OCI-M2 (cell line): ENCODE measurements at regions not wholly inside any gene's neighbourhood (a gene's known extent, or its start where the extent isn't known, plus 50 kb on each side); places are given as distances from the start of the nearest gene placed in this dataset.
"Not testable (repeated sequence)": the region's sequence is repeated elsewhere in the genome, so short reads cannot be mapped to it uniquely, and the experiment has no call there.

ENCODE experiments used
- DNase-seq: peaks from one replicate; lab custom pipeline; 2025; ENCODE audit not compliant: unreplicated experiment; lab: John Stamatoyannopoulos, UW

DNA sequence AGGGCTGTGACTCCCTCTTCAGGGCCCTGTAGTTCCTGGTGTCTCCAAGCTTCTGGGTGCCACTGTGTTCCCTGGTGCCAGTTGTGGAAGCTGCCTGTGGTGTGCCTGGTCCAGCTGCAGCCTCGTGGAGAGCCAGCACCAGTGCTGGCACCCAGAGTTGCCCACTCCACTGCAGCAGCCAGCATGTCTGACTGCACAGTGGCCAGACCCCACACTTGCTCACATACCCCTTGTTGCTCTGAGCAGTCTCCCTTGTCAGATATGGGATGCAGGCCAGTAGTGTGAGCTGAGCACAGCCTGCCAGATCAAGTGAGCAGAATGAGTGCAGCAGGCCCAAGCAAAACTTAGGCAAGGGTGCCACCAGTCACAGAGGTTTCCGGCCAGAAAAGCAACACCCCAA lies 108.6 kb downstream of the ZMAT1 start:
- no peak for DNase-seq

GRCh38 chrX:101817739-101818138 lies 114.1 kb downstream of the ZMAT1 start:
- DNase-seq: not testable (repeated sequence)

DNA sequence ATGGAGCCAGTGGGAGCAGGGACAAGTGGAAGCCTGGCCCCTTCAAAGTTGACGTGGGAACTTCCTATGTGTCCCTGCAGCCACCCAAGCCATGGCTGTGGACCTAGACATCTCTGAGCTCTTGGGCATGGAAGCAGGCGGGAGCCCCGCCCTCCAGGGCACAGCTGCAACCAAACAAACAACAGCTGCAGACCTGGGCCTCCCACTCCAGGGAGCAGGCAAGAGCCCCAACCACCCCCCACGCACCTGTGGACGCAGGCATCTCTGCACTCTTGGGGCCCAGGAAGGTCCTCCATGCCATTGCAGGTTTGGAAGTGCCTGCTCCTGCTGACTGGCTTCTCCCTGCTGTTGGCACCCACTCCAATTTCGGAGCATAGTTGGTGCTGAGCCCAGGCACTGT lies 118.6 kb downstream of the ZMAT1 start:
- DNase-seq: no peak

DNA sequence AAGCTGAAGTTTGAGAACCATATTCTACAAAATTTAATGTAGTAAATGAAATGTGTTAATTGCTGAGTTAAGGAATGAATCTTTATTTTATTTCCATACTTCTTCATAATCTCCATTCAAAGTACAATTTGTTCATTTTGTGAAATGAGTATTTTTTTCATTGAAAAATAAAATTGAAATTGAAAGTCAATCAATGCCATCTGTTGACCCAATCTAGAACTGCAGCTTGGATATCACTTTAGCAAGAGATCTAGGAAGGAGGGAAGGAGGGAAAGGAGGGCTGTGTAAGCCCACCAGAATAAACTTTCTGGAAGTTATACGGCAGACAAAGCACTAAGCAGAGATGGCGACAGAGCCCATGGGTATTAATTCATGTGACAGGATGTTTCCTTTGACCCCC lies 128.4 kb downstream of the ZMAT1 start:
- no peak for DNase-seq

DNA sequence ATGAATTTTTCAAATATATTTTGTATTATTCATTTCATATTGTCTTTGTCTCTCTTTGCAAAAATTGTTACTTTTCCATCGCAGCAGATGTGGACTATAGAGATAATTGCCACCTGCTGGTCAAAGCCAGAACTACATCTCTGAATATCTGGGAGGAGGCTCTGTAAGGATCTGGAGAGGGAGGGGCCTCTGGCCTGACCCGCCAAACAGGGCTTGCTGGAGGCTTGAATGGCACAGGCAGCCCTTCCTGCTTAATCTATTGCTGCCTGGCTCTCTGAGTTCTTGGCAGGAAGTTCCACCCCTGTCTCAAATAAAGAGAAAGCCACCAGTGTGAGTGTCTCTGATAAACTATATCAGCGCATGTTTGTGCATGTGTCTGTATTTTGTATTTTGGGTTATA lies 132.4 kb downstream of the ZMAT1 start:
- DNase-seq: peak; percentile 16

DNA sequence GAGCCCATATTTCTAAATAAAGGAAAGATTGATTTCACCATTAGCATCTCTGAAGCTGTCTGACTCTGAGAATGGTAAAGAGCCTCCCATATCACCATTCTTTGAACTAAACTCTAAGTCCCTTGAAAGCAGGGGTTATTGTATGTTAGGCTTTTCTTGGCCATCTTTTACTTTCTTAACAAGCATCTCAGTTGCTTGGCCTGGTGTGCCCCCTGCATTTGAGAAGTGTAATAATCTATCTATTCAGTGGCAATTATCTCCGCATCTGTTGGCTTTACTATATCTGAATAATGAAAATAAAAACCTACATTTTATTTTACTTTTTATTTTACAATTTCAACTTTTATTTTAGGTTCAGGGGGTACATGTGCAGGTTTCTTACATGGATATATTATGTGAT lies 128.3 kb upstream of the ARMCX2 start:
- DNase-seq: no peak

DNA sequence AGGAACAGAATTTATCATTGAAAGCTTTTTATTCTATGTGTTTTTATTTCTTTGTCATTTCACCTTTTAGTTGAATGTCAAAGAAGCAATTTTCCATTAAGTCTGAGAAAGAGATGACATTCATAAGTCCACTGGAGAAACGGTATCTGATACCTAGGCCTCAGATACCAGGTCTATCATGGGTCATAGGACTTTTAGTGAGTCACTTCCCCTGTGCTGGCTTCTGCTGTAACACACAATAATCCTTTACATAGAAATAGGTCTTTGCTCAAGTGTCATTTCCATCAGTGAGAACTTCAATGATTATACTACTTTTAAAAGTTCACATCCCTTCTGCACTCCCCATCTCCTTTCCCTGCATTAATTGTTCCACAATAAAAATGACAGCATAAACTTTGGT lies 125.5 kb upstream of the ARMCX2 start:
- no peak for DNase-seq

DNA sequence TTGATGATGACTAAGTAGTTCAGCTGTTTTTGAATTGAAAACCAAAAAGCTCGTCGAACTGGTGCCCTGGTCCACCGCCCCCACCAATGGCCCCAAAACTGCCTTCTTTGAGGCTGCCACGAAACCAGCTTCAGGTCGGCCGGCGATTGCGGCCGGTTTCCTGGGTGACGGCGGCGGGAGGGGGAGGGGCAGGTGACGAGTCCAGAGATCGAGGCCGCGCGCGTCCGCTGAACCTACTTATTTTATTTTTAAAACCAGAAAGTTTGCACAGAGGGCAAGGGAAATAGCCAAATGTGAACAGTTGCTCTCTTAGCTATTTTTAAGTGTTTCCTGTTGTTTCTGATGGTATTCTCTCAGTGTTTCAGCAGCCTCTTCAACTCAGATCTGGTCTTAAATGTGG lies 120.8 kb upstream of the ARMCX2 start:
- not testable (repeated sequence) for DNase-seq

GRCh38 chrX:101774340-101774739 lies 114.7 kb upstream of the ARMCX2 start:
- DNase-seq: no peak

- no peak for DNase-seq
Observed at GRCh38 chrX:101764538-101764937, 104.9 kb upstream of the ARMCX2 start.

- no peak for DNase-seq
Observed at GRCh38 chrX:101759000-101759399, 99.3 kb upstream of the ARMCX2 start.

DNA sequence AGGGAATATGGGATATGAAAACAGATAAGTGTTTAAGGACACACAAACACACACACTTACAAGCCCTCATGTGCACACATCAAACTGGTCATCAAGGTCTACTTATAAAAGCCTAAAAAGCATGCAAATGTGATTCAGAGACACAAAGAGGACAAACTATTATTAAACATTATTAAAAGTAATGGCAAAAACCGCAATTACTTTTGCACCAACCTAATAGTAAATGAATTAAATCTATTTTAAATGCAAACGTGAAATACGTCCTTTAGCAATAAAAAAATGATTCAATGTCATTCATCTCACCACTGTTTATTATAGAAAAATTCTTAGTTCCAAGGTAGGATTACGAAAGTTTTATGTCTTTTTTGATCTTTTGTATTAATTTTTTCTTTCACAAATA lies 91.1 kb upstream of the ARMCX2 start:
- DNase-seq: no peak

GRCh38 chrX:101749436-101749835 lies 89.8 kb upstream of the ARMCX2 start:
- DNase-seq: no peak

- DNase-seq: no peak
Observed at GRCh38 chrX:101745046-101745445, 85.4 kb upstream of the ARMCX2 start.

DNA sequence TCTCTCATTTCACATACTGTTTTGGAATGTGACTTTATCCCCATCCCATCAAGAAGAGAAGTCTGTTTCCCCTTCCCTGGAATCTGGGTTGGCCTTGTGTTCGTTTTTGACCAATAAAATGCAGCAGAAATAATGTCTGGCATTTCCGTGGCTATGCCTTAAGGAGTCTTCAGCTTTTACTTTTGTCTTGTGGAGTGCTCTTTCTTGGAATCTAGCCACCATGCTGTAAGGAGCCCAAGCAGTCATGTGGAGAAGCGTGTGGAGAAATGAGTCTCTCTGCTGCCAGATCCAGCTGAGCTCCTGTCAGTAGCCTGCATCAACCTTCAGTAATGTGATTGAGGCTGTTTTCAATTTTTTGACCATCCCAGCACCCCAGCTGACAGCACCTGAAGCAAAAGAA lies 84.4 kb upstream of the ARMCX2 start:
- no peak for DNase-seq

GRCh38 chrX:101740642-101741041 lies 81.0 kb upstream of the ARMCX2 start:
- no peak for DNase-seq

- not testable (repeated sequence) for DNase-seq
Observed at GRCh38 chrX:101738867-101739266, 79.2 kb upstream of the ARMCX2 start.

DNA sequence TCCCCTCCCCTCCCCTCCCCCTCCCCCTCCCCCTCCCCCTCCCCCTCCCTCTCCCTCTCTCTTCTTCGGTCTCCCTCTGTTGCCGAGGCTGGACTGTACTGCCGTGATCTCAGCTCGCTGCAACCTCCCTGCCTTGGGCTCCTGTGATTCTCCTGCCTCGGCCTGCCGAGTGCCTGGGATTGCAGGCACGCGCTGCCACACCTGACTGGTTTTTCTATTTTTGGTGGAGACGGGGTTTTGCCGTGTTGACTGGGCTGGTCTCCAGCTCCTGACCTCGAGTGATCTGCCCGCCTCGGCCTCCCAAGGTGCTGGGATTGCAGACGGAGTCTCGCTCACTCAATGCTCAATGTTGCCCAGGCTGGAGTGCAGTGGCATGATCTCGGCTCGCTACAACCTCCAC lies 78.8 kb upstream of the ARMCX2 start:
- DNase-seq: not testable (repeated sequence)

DNA sequence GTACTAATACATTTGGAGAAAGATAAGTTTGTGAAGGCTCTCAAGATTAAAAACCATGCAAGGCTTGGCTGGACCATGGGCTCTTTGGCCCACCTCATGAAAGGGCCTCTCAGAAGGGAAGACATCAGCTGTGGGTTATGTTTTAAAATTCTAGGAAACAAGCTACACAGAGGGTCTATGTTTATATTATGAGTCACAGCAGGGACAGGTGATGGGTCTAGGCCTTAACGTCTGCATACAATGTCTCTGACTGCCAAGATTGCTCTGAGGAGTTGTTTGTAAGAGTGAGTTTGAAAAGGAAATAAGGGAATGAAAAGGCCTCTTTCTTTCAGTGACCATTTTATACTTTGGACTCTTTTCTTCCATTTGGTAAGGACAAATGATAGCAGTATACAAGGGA lies 77.0 kb upstream of the ARMCX2 start:
- DNase-seq: no peak

DNA sequence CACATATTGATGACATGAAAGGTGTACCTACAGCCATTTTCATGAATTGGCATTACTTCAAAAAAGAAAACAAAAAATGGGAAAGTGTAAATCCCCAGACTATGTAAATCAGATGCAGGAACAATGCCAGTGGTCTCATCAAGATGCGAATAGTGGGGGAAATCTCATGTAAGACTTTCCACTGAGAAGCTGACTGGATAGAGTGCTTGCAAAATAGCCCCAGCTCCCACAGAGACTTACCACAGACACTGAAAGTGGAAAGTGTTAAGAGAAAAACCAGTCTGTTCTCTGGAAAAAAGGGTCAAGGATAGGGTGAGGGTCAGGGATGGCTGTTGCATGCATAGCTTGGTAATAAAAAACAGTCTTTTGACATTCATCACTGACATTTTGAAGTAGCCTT lies 73.2 kb upstream of the ARMCX2 start:
- DNase-seq: no peak

GRCh38 chrX:101729986-101730385 lies 70.3 kb upstream of the ARMCX2 start:
- DNase-seq: no peak
